Right lobe of liver (tissue), 4 donors: ENCODE measurements at regions not wholly inside any gene's neighbourhood (a gene's known extent, or its start where the extent isn't known, plus 50 kb on each side); places are given as distances from the start of the nearest gene placed in this dataset.

ENCODE experiments used
- POLR2A ChIP-seq: fragments of 450-650 bp; IDR thresholded peaks from one replicate; pipeline ENCODE4 v1.6.1; 2017; ENCODE audit warnings: antibody characterized with exemption, mild to moderate bottlenecking
- TF ChIP-seq, protein P1 (sequence below), 4 donors: fragments of 200-600 bp in 3 of 4; fragments of 450-650 bp in 1 of 4; IDR thresholded peaks; one replicate each; pipeline versions ENCODE4 v1.5.1 to v1.8.0; 2016 to 2022; ENCODE audit warnings: antibody characterized with exemption in 4 of 4, mild to moderate bottlenecking in 2 of 4
- donor health status: DM: no; HTN: no; CAD: no.
- donor health status: DM: no; HTN: no; CAD: no.
- donor health status: DM: no; HTN: yes; CAD: no.

GRCh38 chr13:63311587-63311986 is 1895.9 kb upstream of the PCDH20 start:
- TF ChIP-seq, protein P1, sequence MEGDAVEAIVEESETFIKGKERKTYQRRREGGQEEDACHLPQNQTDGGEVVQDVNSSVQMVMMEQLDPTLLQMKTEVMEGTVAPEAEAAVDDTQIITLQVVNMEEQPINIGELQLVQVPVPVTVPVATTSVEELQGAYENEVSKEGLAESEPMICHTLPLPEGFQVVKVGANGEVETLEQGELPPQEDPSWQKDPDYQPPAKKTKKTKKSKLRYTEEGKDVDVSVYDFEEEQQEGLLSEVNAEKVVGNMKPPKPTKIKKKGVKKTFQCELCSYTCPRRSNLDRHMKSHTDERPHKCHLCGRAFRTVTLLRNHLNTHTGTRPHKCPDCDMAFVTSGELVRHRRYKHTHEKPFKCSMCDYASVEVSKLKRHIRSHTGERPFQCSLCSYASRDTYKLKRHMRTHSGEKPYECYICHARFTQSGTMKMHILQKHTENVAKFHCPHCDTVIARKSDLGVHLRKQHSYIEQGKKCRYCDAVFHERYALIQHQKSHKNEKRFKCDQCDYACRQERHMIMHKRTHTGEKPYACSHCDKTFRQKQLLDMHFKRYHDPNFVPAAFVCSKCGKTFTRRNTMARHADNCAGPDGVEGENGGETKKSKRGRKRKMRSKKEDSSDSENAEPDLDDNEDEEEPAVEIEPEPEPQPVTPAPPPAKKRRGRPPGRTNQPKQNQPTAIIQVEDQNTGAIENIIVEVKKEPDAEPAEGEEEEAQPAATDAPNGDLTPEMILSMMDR (IDR thresholded peaks at IDR 0.05): no peak
- no peak for TF ChIP-seq POLR2A
